ENCODE measurements at regions not wholly inside any gene's neighbourhood (a gene's known extent, or its start where the extent isn't known, plus 50 kb on each side); places are given as distances from the start of the nearest gene placed in this dataset.

- Histone ChIP-seq H3K9me3 (ENCODE audit: control insufficient read depth, insufficient read depth, low read length) (no peaks in the 10 kb centered on the region), H3K4me3 (ENCODE audit: low read length) (no peak overlapping the region), H3K27me3 (ENCODE audit: control insufficient read depth, insufficient read depth, low read length) (no peaks in the 10 kb centered on the region), H3K27ac (ENCODE audit: low read length) (no peak overlapping the region), H3K4me1 (ENCODE audit: control insufficient read depth, insufficient read depth, low read length) (no peaks in the 10 kb centered on the region), H3K36me3 (ENCODE audit: control insufficient read depth, insufficient read depth, low read length) (no peaks in the 10 kb centered on the region)
- Mint-ChIP-seq H3K27me3 (ENCODE audit: low read depth in 2 of 2) (no peaks in the 10 kb centered on the region), H3K36me3 (no peaks in the 10 kb centered on the region), H3K4me1 (no peaks in the 10 kb centered on the region), H3K9me3 (peaks cover 5 to 22% of the 10 kb centered on the region in 2 donors), H3K4me3 (no peak overlapping the region), H3K27ac (no peak overlapping the region)
- ATAC-seq, result no peak
- DNase-seq, result no peak
- WGBS (ENCODE audit: insufficient coverage), result 85% methylated on average over 4 of the region's 5 CpGs
- TF ChIP-seq CTCF (IDR thresholded peaks at IDR 0.05), result no peak
- intact Hi-C loops (cut with micrococcal nuclease), result no loop called here
Measured at GRCh38 chr12:73210548-73211204, 938.5 kb downstream of the TRHDE start.

GRCh38 chr12:73220951-73221350, 948.8 kb downstream of the TRHDE start:
- intact Hi-C loops (cut with micrococcal nuclease), result no loop called here
- Histone ChIP-seq H3K9me3 (ENCODE audit: control insufficient read depth, insufficient read depth, low read length) (peaks cover 3% of the 10 kb centered on the region), H3K4me3 (ENCODE audit: low read length) (no peak overlapping the region), H3K4me1 (ENCODE audit: control insufficient read depth, insufficient read depth, low read length) (no peaks in the 10 kb centered on the region), H3K27ac (ENCODE audit: low read length) (no peak overlapping the region), H3K27me3 (ENCODE audit: control insufficient read depth, insufficient read depth, low read length) (no peaks in the 10 kb centered on the region), H3K36me3 (ENCODE audit: control insufficient read depth, insufficient read depth, low read length) (no peaks in the 10 kb centered on the region)
- DNase-seq (no peak), ATAC-seq (no peak)
- Mint-ChIP-seq H3K27ac (no peak overlapping the region), H3K4me1 (no peaks in the 10 kb centered on the region), H3K27me3 (ENCODE audit: low read depth in 2 of 2) (no peaks in the 10 kb centered on the region), H3K4me3 (no peak overlapping the region), H3K36me3 (no peaks in the 10 kb centered on the region), H3K9me3 (peaks cover 5 to 15% of the 10 kb centered on the region in 2 donors)
- TF ChIP-seq CTCF (IDR thresholded peaks at IDR 0.05), result no peak
- 91% methylated on average over 2 of the region's 2 CpGs for WGBS (ENCODE audit: insufficient coverage)

GRCh38 chr12:73221398-73221797, 949.2 kb downstream of the TRHDE start:
- no peaks in the 10 kb centered on the region for H3K36me3 ChIP-seq (ENCODE audit: control insufficient read depth, insufficient read depth, low read length)
- intact Hi-C loops (cut with micrococcal nuclease), result no loop called here
- H3K4me3 ChIP-seq (ENCODE audit: low read length), result no peak overlapping the region
- Mint-ChIP-seq H3K9me3 (peaks cover 5 to 14% of the 10 kb centered on the region in 2 donors), H3K27ac (no peak overlapping the region), H3K36me3 (no peaks in the 10 kb centered on the region), H3K27me3 (ENCODE audit: low read depth in 2 of 2) (no peaks in the 10 kb centered on the region), H3K4me3 (no peak overlapping the region), H3K4me1 (no peaks in the 10 kb centered on the region)
- no peak for TF ChIP-seq CTCF (IDR thresholded peaks at IDR 0.05)
- peaks cover 3% of the 10 kb centered on the region for H3K9me3 ChIP-seq (ENCODE audit: control insufficient read depth, insufficient read depth, low read length)
- H3K4me1 ChIP-seq (ENCODE audit: control insufficient read depth, insufficient read depth, low read length), result no peaks in the 10 kb centered on the region
- H3K27ac ChIP-seq (ENCODE audit: low read length), result no peak overlapping the region
- H3K27me3 ChIP-seq (ENCODE audit: control insufficient read depth, insufficient read depth, low read length), result no peaks in the 10 kb centered on the region
- DNase-seq, result no peak
- no peak for ATAC-seq

- no peak overlapping the region for H3K27ac Mint-ChIP-seq
- H3K27me3 ChIP-seq (ENCODE audit: control insufficient read depth, insufficient read depth, low read length), result no peaks in the 10 kb centered on the region
- DNase-seq (no peak), ATAC-seq (no peak)
- H3K27ac ChIP-seq (ENCODE audit: low read length), result no peak overlapping the region
- H3K4me1 ChIP-seq (ENCODE audit: control insufficient read depth, insufficient read depth, low read length), result no peaks in the 10 kb centered on the region
- no peak overlapping the region for H3K4me3 Mint-ChIP-seq
- no peak overlapping the region for H3K4me3 ChIP-seq (ENCODE audit: low read length)
- no peak for TF ChIP-seq CTCF (IDR thresholded peaks at IDR 0.05)
- no peaks in the 10 kb centered on the region for H3K36me3 Mint-ChIP-seq
- no peaks in the 10 kb centered on the region for H3K36me3 ChIP-seq (ENCODE audit: control insufficient read depth, insufficient read depth, low read length)
- no peaks in the 10 kb centered on the region for H3K4me1 Mint-ChIP-seq
- H3K27me3 Mint-ChIP-seq (ENCODE audit: low read depth in 2 of 2), result no peaks in the 10 kb centered on the region
- intact Hi-C loops (cut with micrococcal nuclease), result no loop called here
- peaks cover 5 to 14% of the 10 kb centered on the region in 2 donors for H3K9me3 Mint-ChIP-seq
- H3K9me3 ChIP-seq (ENCODE audit: control insufficient read depth, insufficient read depth, low read length), result peaks cover 3% of the 10 kb centered on the region
Measured at GRCh38 chr12:73221836-73222235, 949.7 kb downstream of the TRHDE start.

Measured in natural killer cell (primary cell).